ENCODE measurements at regions not wholly inside any gene's neighbourhood (a gene's known extent, or its start where the extent isn't known, plus 50 kb on each side); places are given as distances from the start of the nearest gene placed in this dataset.

DNA sequence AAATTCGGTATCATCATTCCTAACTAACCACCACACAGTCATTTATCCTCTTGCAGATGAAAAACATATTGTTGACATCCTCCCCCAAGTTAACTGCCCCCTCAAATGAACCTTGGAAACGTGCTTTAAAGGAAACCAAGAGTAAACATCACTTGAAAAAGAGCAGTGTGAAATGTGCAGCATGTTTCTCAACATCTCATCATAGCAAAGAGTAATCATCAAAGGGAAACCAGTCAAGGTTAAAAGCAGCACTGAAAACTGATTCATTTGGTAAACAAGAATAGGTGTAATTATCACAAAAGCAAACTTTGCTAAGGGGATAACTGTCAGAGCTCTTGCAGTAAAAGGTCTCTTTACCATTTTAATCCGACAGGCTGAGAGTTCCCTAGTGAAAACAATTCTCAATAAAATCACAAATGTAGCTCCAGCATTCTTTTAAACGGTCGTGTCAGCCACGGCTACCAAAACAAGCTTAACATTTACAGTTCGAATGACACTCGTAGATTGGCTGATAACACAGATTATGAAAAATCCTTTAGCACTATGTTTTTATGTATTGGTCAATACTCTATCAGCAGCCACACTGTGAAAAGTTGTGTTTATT lies 461.0 kb downstream of the GBE1 start:
- TF ChIP-seq, protein P1, sequence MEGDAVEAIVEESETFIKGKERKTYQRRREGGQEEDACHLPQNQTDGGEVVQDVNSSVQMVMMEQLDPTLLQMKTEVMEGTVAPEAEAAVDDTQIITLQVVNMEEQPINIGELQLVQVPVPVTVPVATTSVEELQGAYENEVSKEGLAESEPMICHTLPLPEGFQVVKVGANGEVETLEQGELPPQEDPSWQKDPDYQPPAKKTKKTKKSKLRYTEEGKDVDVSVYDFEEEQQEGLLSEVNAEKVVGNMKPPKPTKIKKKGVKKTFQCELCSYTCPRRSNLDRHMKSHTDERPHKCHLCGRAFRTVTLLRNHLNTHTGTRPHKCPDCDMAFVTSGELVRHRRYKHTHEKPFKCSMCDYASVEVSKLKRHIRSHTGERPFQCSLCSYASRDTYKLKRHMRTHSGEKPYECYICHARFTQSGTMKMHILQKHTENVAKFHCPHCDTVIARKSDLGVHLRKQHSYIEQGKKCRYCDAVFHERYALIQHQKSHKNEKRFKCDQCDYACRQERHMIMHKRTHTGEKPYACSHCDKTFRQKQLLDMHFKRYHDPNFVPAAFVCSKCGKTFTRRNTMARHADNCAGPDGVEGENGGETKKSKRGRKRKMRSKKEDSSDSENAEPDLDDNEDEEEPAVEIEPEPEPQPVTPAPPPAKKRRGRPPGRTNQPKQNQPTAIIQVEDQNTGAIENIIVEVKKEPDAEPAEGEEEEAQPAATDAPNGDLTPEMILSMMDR (IDR thresholded peaks at IDR 0.05) = no peak
- no peak for TF ChIP-seq POLR2AphosphoS5 (IDR thresholded peaks at IDR 0.05; ENCODE audit: low read depth, low read length)
- TF ChIP-seq SIN3A (IDR thresholded peaks at IDR 0.05; ENCODE audit: borderline replicate concordance, insufficient read depth, low read depth, low read length) = no peak
- TF ChIP-seq TCF7L2 (IDR thresholded peaks at IDR 0.05; ENCODE audit: low read depth, low read length) = no peak
- TF ChIP-seq, protein P2, sequence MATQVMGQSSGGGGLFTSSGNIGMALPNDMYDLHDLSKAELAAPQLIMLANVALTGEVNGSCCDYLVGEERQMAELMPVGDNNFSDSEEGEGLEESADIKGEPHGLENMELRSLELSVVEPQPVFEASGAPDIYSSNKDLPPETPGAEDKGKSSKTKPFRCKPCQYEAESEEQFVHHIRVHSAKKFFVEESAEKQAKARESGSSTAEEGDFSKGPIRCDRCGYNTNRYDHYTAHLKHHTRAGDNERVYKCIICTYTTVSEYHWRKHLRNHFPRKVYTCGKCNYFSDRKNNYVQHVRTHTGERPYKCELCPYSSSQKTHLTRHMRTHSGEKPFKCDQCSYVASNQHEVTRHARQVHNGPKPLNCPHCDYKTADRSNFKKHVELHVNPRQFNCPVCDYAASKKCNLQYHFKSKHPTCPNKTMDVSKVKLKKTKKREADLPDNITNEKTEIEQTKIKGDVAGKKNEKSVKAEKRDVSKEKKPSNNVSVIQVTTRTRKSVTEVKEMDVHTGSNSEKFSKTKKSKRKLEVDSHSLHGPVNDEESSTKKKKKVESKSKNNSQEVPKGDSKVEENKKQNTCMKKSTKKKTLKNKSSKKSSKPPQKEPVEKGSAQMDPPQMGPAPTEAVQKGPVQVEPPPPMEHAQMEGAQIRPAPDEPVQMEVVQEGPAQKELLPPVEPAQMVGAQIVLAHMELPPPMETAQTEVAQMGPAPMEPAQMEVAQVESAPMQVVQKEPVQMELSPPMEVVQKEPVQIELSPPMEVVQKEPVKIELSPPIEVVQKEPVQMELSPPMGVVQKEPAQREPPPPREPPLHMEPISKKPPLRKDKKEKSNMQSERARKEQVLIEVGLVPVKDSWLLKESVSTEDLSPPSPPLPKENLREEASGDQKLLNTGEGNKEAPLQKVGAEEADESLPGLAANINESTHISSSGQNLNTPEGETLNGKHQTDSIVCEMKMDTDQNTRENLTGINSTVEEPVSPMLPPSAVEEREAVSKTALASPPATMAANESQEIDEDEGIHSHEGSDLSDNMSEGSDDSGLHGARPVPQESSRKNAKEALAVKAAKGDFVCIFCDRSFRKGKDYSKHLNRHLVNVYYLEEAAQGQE (IDR thresholded peaks at IDR 0.05; ENCODE audit: insufficient read depth in 1 of 2, low read depth in 2 of 2, low read length in 1 of 2) = no peak

Measured in Panc1 (cell line).